ENCODE measurements at regions not wholly inside any gene's neighbourhood (a gene's known extent, or its start where the extent isn't known, plus 50 kb on each side); places are given as distances from the start of the nearest gene placed in this dataset.

DNA sequence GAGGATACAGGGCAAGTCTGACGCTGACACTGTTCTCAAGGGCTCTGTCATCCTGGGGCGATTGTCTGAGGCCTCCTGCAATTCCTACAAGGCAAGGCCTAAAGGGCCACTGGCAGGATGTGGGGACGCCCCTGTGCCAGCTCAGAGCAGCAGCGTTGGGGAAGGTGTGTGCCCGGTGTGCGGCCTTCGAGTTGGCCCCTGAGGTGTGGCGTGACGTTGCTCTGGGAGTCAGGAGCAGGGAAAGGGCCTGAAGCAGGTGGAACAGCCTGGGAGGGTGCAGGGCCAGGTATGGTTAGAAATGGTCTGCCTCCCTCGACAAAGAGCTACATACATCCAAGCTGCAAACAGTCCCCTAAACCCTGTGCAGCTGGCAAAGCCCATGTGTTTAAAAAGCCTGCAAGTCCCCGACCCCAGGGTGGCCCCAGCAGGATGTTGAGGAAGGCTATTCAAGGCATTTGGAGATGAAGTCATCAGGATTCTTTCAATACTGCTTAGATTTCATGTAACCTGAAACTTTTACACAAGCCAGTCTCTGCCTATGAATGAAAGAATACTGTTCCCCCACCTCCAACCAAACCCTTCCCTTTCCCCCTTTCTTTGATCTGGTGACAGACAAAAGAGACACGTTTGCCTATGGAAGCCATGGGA lies 142.5 kb upstream of the TNS3 start:
- no peaks in the 10 kb centered on the region for H3K9me3 ChIP-seq (replicated peaks; ENCODE audit: low read length)
- no peak overlapping the region for H3K4me3 ChIP-seq (ENCODE audit: low read length)
- peaks cover 15% of the 10 kb centered on the region for H3K4me1 ChIP-seq (ENCODE audit: control insufficient read depth, insufficient read depth, low read length)
- peak overlapping the region; percentile 26 for H3K4me2 ChIP-seq (ENCODE audit: low read length)
- H3K27me3 ChIP-seq (ENCODE audit: control insufficient read depth, insufficient read depth, low read length) = no peaks in the 10 kb centered on the region
- no peaks in the 10 kb centered on the region for H3K36me3 ChIP-seq (ENCODE audit: insufficient read depth, low read length)
- no peak overlapping the region for H3K9ac ChIP-seq (ENCODE audit: low read depth, low read length)

DNA sequence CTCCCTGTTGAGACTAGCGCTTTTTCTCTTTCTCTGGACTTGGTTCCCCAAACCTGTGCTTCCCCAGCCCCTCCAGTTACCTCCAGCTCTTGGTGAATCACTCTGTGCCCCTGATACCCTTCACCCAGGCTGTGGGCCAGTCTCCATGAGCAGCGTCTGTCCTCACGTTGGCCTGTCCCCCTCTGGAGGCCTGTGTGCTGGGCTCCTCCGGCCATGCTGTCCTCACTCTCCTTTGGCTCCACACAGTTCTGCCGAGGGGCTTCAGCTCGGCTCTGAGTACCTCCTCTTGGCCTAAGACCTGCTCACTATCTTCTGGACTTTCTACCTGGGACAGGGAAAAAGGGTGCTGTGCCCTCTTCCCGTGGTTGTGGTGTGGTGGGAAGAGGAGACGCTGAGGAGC lies 140.2 kb upstream of the TNS3 start:
- no peak overlapping the region for H3K9ac ChIP-seq (ENCODE audit: low read depth, low read length)
- H3K9me3 ChIP-seq (replicated peaks; ENCODE audit: low read length) = no peaks in the 10 kb centered on the region
- no peaks in the 10 kb centered on the region for H3K27me3 ChIP-seq (ENCODE audit: control insufficient read depth, insufficient read depth, low read length)
- peaks cover 15% of the 10 kb centered on the region for H3K4me1 ChIP-seq (ENCODE audit: control insufficient read depth, insufficient read depth, low read length)
- no peaks in the 10 kb centered on the region for H3K36me3 ChIP-seq (ENCODE audit: insufficient read depth, low read length)
- H3K4me2 ChIP-seq (ENCODE audit: low read length) = no peak overlapping the region
- H3K4me3 ChIP-seq (ENCODE audit: low read length) = no peak overlapping the region

DNA sequence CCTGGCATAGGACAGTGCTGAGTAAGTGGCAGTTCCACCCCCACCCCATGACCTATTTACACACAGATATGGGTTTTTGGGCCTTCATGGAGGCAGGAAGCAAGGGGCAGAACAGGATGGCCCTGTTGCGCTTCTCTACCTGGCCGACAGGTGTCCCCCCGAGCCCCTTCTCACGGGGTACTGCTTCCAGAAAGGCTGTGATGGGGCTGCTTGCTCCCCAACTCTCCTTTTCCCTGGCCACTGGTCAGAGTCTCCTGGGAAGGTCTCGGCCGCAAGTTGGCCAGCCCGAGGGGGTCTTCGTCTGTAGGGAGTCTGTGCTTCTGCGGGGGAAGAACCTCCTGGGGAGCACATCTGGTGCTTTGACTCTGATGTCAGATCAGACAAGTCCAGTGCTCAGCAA lies 139.8 kb upstream of the TNS3 start:
- Histone ChIP-seq H3K4me3 (ENCODE audit: low read length) (no peak overlapping the region), H3K4me1 (ENCODE audit: control insufficient read depth, insufficient read depth, low read length) (peaks cover 15% of the 10 kb centered on the region), H3K9me3 (replicated peaks; ENCODE audit: low read length) (no peaks in the 10 kb centered on the region), H3K9ac (ENCODE audit: low read depth, low read length) (no peak overlapping the region), H3K27me3 (ENCODE audit: control insufficient read depth, insufficient read depth, low read length) (no peaks in the 10 kb centered on the region), H3K36me3 (ENCODE audit: insufficient read depth, low read length) (no peaks in the 10 kb centered on the region), H3K4me2 (ENCODE audit: low read length) (no peak overlapping the region)

DNA sequence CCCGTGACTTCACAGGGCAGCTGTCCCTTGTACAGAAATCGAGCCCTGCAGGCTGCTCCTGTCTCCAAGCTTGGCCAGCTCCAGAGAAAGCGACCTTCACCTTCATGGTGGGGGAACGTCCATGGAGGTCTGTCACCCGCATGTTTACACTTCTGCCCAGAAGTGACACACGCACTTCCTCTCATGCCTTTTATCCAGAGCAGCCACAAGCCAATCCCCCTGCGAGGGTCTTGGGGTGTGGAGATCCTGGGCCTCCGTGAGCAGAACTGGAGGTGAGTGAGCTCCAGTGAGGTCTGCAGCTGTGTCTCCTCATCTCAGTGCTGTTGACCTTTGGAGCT lies 139.0 kb upstream of the TNS3 start:
- Histone ChIP-seq H3K4me2 (ENCODE audit: low read length) (no peak overlapping the region), H3K27me3 (ENCODE audit: control insufficient read depth, insufficient read depth, low read length) (no peaks in the 10 kb centered on the region), H3K9ac (ENCODE audit: low read depth, low read length) (no peak overlapping the region), H3K9me3 (replicated peaks; ENCODE audit: low read length) (no peaks in the 10 kb centered on the region), H3K4me3 (ENCODE audit: low read length) (no peak overlapping the region), H3K36me3 (ENCODE audit: insufficient read depth, low read length) (no peaks in the 10 kb centered on the region), H3K4me1 (ENCODE audit: control insufficient read depth, insufficient read depth, low read length) (peaks cover 15% of the 10 kb centered on the region)

DNA sequence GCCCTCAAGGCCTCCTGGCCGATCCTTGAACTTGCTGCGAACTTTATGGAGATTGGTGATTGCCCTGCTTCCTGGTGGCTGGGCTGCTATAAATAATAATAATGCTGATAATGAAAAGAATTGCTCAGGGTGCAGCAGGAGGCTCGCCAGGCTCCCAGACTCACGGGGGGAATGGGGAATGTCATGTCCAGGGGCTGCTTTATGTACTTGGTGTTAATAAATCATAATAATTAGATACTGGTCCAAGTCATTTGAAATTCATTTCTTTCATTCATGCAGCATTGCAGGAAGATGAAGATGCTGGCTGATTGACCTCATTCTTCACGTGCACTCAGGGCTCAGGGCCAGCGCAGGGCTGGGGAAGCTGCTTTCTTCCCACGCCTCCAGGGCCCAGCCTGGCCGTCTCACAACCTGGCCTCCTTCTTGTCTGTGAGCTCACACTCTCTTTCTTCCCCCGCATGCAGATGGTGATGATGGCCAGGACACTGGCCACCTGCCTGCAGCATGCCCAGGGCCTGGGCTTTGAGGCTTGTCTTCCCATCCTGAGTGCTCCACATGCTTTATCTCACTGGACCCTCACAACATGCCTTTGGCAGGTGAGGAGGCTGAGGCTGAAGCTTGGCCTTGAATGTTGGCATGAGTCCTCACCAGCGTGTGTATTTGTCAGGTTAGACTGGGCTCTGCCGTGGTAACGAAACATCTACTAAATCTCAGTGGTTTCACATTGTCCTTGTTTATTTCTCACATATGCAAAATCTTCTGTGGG lies 138.4 kb upstream of the TNS3 start:
- no peak overlapping the region for H3K4me3 ChIP-seq (ENCODE audit: low read length)

DNA sequence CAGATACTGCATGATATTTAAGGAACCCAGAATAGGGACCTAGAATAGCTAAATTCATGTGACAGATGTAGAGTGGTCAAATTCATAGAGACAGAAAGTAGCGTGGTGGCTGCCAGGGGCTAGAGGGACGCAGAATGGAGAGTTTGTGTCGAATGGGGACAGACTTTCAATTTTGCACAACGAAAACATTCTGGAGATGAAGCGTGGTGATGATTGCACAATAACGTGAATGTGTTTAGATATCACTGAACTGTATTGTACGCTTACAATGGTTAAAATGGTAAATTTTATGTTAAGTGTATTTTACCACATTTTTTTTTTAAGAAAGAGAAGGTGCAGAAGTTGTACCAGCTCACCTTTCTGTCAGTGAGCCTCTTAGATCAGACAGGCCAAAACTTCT lies 137.8 kb upstream of the TNS3 start:
- Histone ChIP-seq H3K4me2 (ENCODE audit: low read length) (no peak overlapping the region), H3K27me3 (ENCODE audit: control insufficient read depth, insufficient read depth, low read length) (no peaks in the 10 kb centered on the region), H3K36me3 (ENCODE audit: insufficient read depth, low read length) (no peaks in the 10 kb centered on the region), H3K9me3 (replicated peaks; ENCODE audit: low read length) (no peaks in the 10 kb centered on the region), H3K9ac (ENCODE audit: low read depth, low read length) (no peak overlapping the region), H3K4me3 (ENCODE audit: low read length) (no peak overlapping the region), H3K4me1 (ENCODE audit: control insufficient read depth, insufficient read depth, low read length) (peaks cover 7% of the 10 kb centered on the region)

More for the DNA sequence above, 138.4 kb upstream of the TNS3 start:
- H3K4me2 ChIP-seq (ENCODE audit: low read length) = no peak overlapping the region
- peaks cover 14% of the 10 kb centered on the region for H3K4me1 ChIP-seq (ENCODE audit: control insufficient read depth, insufficient read depth, low read length)
- no peaks in the 10 kb centered on the region for H3K27me3 ChIP-seq (ENCODE audit: control insufficient read depth, insufficient read depth, low read length)
- no peaks in the 10 kb centered on the region for H3K36me3 ChIP-seq (ENCODE audit: insufficient read depth, low read length)
- H3K9me3 ChIP-seq (replicated peaks; ENCODE audit: low read length) = no peaks in the 10 kb centered on the region
- no peak overlapping the region for H3K9ac ChIP-seq (ENCODE audit: low read depth, low read length)

DNA sequence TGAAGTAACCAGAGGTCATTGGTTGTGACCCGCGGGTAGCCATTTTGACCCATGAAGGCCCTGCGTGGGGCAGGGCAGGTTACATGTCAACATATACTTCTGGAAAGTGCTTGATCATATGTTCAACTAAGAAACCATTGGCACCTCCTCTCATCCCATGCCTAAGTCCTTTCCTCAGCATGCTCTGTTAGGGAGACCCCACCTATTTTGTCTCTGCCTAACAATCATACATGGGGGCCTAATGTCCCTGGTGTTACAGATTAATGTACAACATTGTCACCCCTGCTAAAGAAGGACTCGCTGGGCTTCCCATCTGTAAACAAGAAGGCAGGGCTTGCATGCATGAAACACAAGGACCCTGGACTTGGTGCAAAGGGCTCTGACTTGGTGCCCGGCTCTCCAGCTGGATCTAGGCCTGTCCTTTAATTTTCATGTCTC lies 133.7 kb upstream of the TNS3 start:
- H3K4me2 ChIP-seq (ENCODE audit: low read length) = no peak overlapping the region
- H3K9me3 ChIP-seq (replicated peaks; ENCODE audit: low read length) = no peaks in the 10 kb centered on the region
- no peak overlapping the region for H3K9ac ChIP-seq (ENCODE audit: low read depth, low read length)
- H3K27me3 ChIP-seq (ENCODE audit: control insufficient read depth, insufficient read depth, low read length) = no peaks in the 10 kb centered on the region
- no peaks in the 10 kb centered on the region for H3K36me3 ChIP-seq (ENCODE audit: insufficient read depth, low read length)
- H3K4me1 ChIP-seq (ENCODE audit: control insufficient read depth, insufficient read depth, low read length) = no peaks in the 10 kb centered on the region
- no peak overlapping the region for H3K4me3 ChIP-seq (ENCODE audit: low read length)

DNA sequence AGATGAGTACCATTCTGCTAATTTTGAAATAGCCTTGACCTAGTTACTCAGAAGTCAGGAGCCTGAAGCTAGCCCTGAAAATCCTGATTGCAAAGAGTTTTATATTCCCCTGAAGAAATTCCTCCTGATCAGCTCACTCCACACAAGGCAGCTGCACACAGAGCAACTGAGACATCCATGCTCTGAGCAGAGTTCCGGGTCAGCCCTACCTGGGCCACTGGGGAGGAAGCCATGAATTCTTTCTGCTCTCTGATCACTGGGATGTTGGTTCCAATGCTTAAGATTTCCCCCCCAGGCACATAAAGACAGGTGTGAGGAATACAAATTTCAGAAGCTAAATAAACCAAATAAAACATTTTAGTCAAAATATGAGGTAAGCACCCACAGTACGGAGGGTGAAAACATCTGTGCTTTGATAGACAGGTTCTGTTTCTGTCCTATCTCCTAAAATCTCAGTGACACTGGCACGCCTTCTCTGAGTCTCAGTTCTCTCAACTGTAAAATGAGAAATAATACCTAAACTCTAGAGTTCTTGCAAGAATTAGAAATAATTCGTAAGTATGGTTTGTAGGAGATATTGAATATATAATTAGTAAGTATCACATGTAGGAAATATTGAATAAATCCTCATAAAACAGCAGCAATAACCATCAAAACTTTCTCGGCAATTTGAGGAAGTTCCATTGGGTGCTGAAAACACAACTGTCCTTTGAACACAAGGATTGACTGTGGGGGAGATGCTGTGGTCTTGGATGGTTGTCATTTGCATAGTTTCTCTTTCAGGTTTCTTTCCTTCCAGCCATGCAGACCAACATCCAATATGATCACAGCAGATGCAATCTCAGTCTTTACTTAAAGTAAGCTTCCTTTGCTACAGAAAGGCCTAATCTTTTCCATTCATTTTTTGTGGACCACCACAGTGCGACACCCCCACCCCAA lies 133.0 kb upstream of the TNS3 start:
- no peaks in the 10 kb centered on the region for H3K9me3 ChIP-seq (replicated peaks; ENCODE audit: low read length)
- no peaks in the 10 kb centered on the region for H3K36me3 ChIP-seq (ENCODE audit: insufficient read depth, low read length)
- no peak overlapping the region for H3K9ac ChIP-seq (ENCODE audit: low read depth, low read length)
- H3K4me3 ChIP-seq (ENCODE audit: low read length) = no peak overlapping the region
- no peaks in the 10 kb centered on the region for H3K4me1 ChIP-seq (ENCODE audit: control insufficient read depth, insufficient read depth, low read length)
- H3K27me3 ChIP-seq (ENCODE audit: control insufficient read depth, insufficient read depth, low read length) = no peaks in the 10 kb centered on the region
- H3K4me2 ChIP-seq (ENCODE audit: low read length) = no peak overlapping the region

DNA sequence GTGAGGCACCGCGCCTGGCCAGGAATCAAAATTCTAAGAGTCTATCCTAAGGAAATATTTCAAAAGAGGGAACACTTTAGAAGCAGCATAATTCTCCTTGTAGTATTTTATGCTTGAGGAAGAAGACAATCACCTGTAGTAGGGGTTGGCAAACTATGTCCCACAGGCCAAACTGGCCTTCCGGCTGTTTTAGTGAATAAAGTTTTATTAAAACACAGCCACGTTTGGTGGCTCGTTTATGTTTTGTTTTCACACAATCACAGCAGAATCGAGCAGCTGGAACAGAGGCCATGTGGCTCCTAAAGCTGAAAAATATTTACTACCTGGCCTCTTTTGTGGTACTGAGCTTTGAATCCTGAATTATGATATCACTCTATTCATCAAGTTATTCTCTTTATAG lies 131.7 kb upstream of the TNS3 start:
- no peaks in the 10 kb centered on the region for H3K4me1 ChIP-seq (ENCODE audit: control insufficient read depth, insufficient read depth, low read length)
- H3K9ac ChIP-seq (ENCODE audit: low read depth, low read length) = no peak overlapping the region
- no peaks in the 10 kb centered on the region for H3K36me3 ChIP-seq (ENCODE audit: insufficient read depth, low read length)
- no peak overlapping the region for H3K4me3 ChIP-seq (ENCODE audit: low read length)
- no peaks in the 10 kb centered on the region for H3K9me3 ChIP-seq (replicated peaks; ENCODE audit: low read length)
- no peaks in the 10 kb centered on the region for H3K27me3 ChIP-seq (ENCODE audit: control insufficient read depth, insufficient read depth, low read length)
- no peak overlapping the region for H3K4me2 ChIP-seq (ENCODE audit: low read length)

DNA sequence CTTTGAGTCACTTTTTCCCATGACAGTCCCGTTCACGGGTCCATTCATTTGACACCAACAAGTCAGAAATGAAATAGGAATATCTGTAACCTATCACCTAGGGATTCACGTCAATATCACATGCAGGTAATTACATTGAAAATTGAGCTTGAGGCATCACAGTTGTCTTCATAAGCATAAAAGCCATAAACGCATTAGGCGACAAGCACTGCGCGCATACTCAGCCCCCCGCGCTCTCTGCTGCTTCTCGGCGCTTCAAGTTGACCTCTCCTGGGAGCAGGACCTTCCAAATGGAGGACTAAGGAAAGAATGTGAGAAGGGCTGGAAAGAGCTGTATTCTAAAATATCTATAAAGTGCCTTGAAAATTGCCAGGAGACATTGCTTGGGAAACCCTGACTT lies 130.5 kb upstream of the TNS3 start:
- no peak overlapping the region for H3K4me3 ChIP-seq (ENCODE audit: low read length)
- H3K36me3 ChIP-seq (ENCODE audit: insufficient read depth, low read length) = no peaks in the 10 kb centered on the region
- H3K9ac ChIP-seq (ENCODE audit: low read depth, low read length) = no peak overlapping the region
- no peak overlapping the region for H3K4me2 ChIP-seq (ENCODE audit: low read length)
- H3K4me1 ChIP-seq (ENCODE audit: control insufficient read depth, insufficient read depth, low read length) = no peaks in the 10 kb centered on the region
- H3K27me3 ChIP-seq (ENCODE audit: control insufficient read depth, insufficient read depth, low read length) = no peaks in the 10 kb centered on the region
- H3K9me3 ChIP-seq (replicated peaks; ENCODE audit: low read length) = no peaks in the 10 kb centered on the region

DNA sequence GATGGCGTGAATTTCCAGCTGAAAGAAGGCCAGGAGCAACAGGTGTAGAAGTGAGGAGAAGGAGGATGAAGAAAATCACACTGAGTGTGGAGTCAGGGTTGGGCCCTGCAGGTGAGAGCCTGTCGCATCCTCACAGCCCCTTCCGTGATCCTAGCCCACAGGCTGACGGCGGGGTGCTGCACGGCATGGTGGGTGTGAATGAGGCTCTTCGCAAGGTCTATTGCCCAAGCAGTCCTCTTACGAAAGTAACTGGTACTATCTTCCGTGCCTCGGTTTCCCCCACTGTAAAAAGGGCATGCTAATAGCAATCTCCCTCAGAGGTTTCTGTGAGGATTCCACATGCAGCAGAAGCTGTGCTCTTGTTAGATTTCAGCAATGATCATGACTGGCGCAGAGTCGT lies 129.9 kb upstream of the TNS3 start:
- Histone ChIP-seq H3K4me1 (ENCODE audit: control insufficient read depth, insufficient read depth, low read length) (no peaks in the 10 kb centered on the region), H3K4me3 (ENCODE audit: low read length) (no peak overlapping the region), H3K9me3 (replicated peaks; ENCODE audit: low read length) (no peaks in the 10 kb centered on the region), H3K9ac (ENCODE audit: low read depth, low read length) (no peak overlapping the region), H3K4me2 (ENCODE audit: low read length) (no peak overlapping the region), H3K27me3 (ENCODE audit: control insufficient read depth, insufficient read depth, low read length) (no peaks in the 10 kb centered on the region), H3K36me3 (ENCODE audit: insufficient read depth, low read length) (no peaks in the 10 kb centered on the region)
